Aorta (tissue), 5 donors: ENCODE measurements at regions not wholly inside any gene's neighbourhood (a gene's known extent, or its start where the extent isn't known, plus 50 kb on each side); places are given as distances from the start of the nearest gene placed in this dataset.

Experiments used
- ATAC-seq: fragments of 200-7000 bp; cut with Tn5 transposase; one replicate; pipeline ENCODE4 v1.9.1; 2022; ENCODE audit warnings: moderate library complexity; ENCODE audit not compliant: low FRiP score
- DNase-seq, 2 donors: peaks; one replicate each; pipeline ENCODE4 v3.0.0-alpha.2; 2020
- H3K27ac ChIP-seq, 2 donors: one replicate each; pipeline ENCODE4 v1.5.1; 2013; ENCODE audit warnings: low read length in 2 of 2, mild to moderate bottlenecking in 2 of 2, moderate library complexity in 2 of 2, control low read depth in 1 of 2, inconsistent platforms in 1 of 2, low read depth in 1 of 2
- H3K27me3 ChIP-seq, 2 donors: one replicate each; pipeline ENCODE4 v1.6.1; 2013; ENCODE audit warnings: control low read depth in 1 of 2, low read length in 1 of 2, mild to moderate bottlenecking in 1 of 2, moderate library complexity in 1 of 2; ENCODE audit not compliant: insufficient read depth in 2 of 2, control insufficient read depth in 1 of 2
- H3K36me3 ChIP-seq, 2 donors: one replicate each; pipeline ENCODE4 v1.6.1; 2013; ENCODE audit warnings: control low read depth in 1 of 2, low read length in 1 of 2, mild to moderate bottlenecking in 1 of 2; ENCODE audit not compliant: insufficient read depth in 2 of 2, control insufficient read depth in 1 of 2
- H3K4me1 ChIP-seq, 2 donors: one replicate each; pipeline ENCODE4 v1.6.1; 2013; ENCODE audit warnings: low read length in 2 of 2, control low read depth in 1 of 2, mild to moderate bottlenecking in 1 of 2, moderate library complexity in 1 of 2; ENCODE audit not compliant: insufficient read depth in 2 of 2, control insufficient read depth in 1 of 2
- H3K4me3 ChIP-seq, 2 donors: one replicate each; pipeline ENCODE4 v1.5.1; 2013; ENCODE audit warnings: low read length in 2 of 2, control low read depth in 1 of 2, mild to moderate bottlenecking in 1 of 2
- H3K9me3 ChIP-seq: one replicate; pipeline ENCODE4 v1.6.1; 2013; ENCODE audit warnings: mild to moderate bottlenecking, low read length; ENCODE audit not compliant: control insufficient read depth
- WGBS, 2 donors: extraction: QIAGEN DNeasy Blood & Tissue Kit; methylation state at CpG; one replicate each; pipeline ENCODE4 v1.1.7; 2013; 5-methylcytosine and 5-hydroxymethylcytosine counted together
- intact Hi-C, 2 donors: fragments of 100-400 bp; cut with DNase I; formaldehyde crosslinking; loops; one replicate each; pipeline versions ENCODE4 v1.14.2 to v1.15.0; 2022
- donor health status: healthy with polysubstance abuse.
- donor health status: Bipolar disorder and iron deficiency.
- donor health status: DM: no; HTN: no; CAD: no.
- donor health status: DM: no; HTN: no; CAD: no.
- donor health status: DM: yes; HTN: yes; CAD: no.

GRCh38 chr4:137025484-137026059, 506.7 kb downstream of the PCDH18 start:
- DNase-seq = no peak
- intact Hi-C loops = no loop called here
- 75 to 82% methylated on average over 5 of the region's 5 CpGs for WGBS, 2 donors
- Histone ChIP-seq H3K36me3 (no peaks in the 10 kb centered on the region), H3K9me3 (no peaks in the 10 kb centered on the region), H3K27ac (no peak overlapping the region), H3K4me1 (no peaks in the 10 kb centered on the region), H3K27me3 (no peaks in the 10 kb centered on the region), H3K4me3 (no peak overlapping the region)
- ATAC-seq = no peak

GRCh38 chr4:137015426-137016409, 516.6 kb downstream of the PCDH18 start:
- no peak overlapping the region for H3K27ac ChIP-seq
- WGBS, 2 donors = 30 to 49% methylated on average over 2 of the region's 2 CpGs
- DNase-seq (no peak), ATAC-seq (no peak)
- no peaks in the 10 kb centered on the region for H3K4me1 ChIP-seq
- no peaks in the 10 kb centered on the region for H3K9me3 ChIP-seq
- no peaks in the 10 kb centered on the region for H3K36me3 ChIP-seq
- H3K27me3 ChIP-seq = no peaks in the 10 kb centered on the region
- intact Hi-C loops = no loop called here
- H3K4me3 ChIP-seq = no peak overlapping the region

- no peak overlapping the region for H3K27ac ChIP-seq
- no peaks in the 10 kb centered on the region for H3K36me3 ChIP-seq
- H3K4me3 ChIP-seq = no peak overlapping the region
- peaks cover 1% of the 10 kb centered on the region for H3K9me3 ChIP-seq
- 50 to 97% methylated on average over 2 of the region's 2 CpGs for WGBS, 2 donors
- DNase-seq (no peak), ATAC-seq (peak; percentile 29)
- H3K4me1 ChIP-seq = no peaks in the 10 kb centered on the region
- intact Hi-C loops = no loop called here
- no peaks in the 10 kb centered on the region for H3K27me3 ChIP-seq
Measured at GRCh38 chr4:137000432-137000831, 531.9 kb downstream of the PCDH18 start.

- DNase-seq (no peak), ATAC-seq (no peak)
- Histone ChIP-seq H3K9me3 (no peaks in the 10 kb centered on the region), H3K4me1 (no peaks in the 10 kb centered on the region), H3K27ac (no peak overlapping the region), H3K4me3 (no peak overlapping the region), H3K27me3 (no peaks in the 10 kb centered on the region), H3K36me3 (no peaks in the 10 kb centered on the region)
- intact Hi-C loops = no loop called here
- WGBS, 2 donors = 47 to 59% methylated on average over 3 of the region's 3 CpGs
Measured at GRCh38 chr4:136992032-136992431, 540.3 kb downstream of the PCDH18 start.

GRCh38 chr4:136985683-136986082, 546.6 kb downstream of the PCDH18 start:
- Histone ChIP-seq H3K4me1 (no peaks in the 10 kb centered on the region), H3K36me3 (no peaks in the 10 kb centered on the region), H3K27me3 (peaks cover 0 to 2% of the 10 kb centered on the region in 2 donors), H3K4me3 (no peak overlapping the region), H3K27ac (no peak overlapping the region), H3K9me3 (peaks cover 1% of the 10 kb centered on the region)
- no peak for DNase-seq
- intact Hi-C loops = no loop called here
- 55 to 64% methylated on average over 1 of the region's 1 CpG for WGBS, 2 donors
- no peak for ATAC-seq

- 89 to 92% methylated on average over 4 of the region's 4 CpGs for whole genome bisulfite sequencing, 2 donors
- Histone ChIP-seq H3K36me3 (no peaks in the 10 kb centered on the region), H3K4me1 (no peaks in the 10 kb centered on the region), H3K27ac (no peak overlapping the region), H3K4me3 (no peak overlapping the region), H3K9me3 (no peaks in the 10 kb centered on the region), H3K27me3 (no peaks in the 10 kb centered on the region)
- intact Hi-C loops = no loop called here
- ATAC-seq (no peak), DNase-seq (no peak)
Measured at GRCh38 chr4:136967069-136967468, 565.2 kb downstream of the PCDH18 start.

GRCh38 chr4:136965478-136965877, 566.8 kb downstream of the PCDH18 start:
- no peak overlapping the region for H3K27ac ChIP-seq
- H3K36me3 ChIP-seq = no peaks in the 10 kb centered on the region
- no peak for ATAC-seq
- H3K27me3 ChIP-seq = no peaks in the 10 kb centered on the region
- no peaks in the 10 kb centered on the region for H3K4me1 ChIP-seq
- WGBS, 2 donors = 61 to 74% methylated on average over 3 of the region's 3 CpGs
- intact Hi-C loops = no loop called here
- no peaks in the 10 kb centered on the region for H3K9me3 ChIP-seq
- DNase-seq = no peak
- no peak overlapping the region for H3K4me3 ChIP-seq

GRCh38 chr4:136962868-136963267, 569.4 kb downstream of the PCDH18 start:
- 76 to 80% methylated on average over 2 of the region's 2 CpGs for whole genome bisulfite sequencing, 2 donors
- DNase-seq (no peak), ATAC-seq (no peak)
- intact Hi-C loops = no loop called here
- no peaks in the 10 kb centered on the region for H3K4me1 ChIP-seq
- H3K9me3 ChIP-seq = no peaks in the 10 kb centered on the region
- H3K4me3 ChIP-seq = no peak overlapping the region
- no peaks in the 10 kb centered on the region for H3K36me3 ChIP-seq
- H3K27me3 ChIP-seq = no peaks in the 10 kb centered on the region
- H3K27ac ChIP-seq = no peak overlapping the region
